GM18868 (cell line): ENCODE measurements at regions not wholly inside any gene's neighbourhood (a gene's known extent, or its start where the extent isn't known, plus 50 kb on each side); places are given as distances from the start of the nearest gene placed in this dataset.

Experiments used
- ATAC-seq: cut with Tn5 transposase; IDR thresholded peaks from one replicate; pipeline ENCODE4 v1.9.1; 2021; ENCODE audit warnings: mild to moderate bottlenecking, moderate library complexity; ENCODE audit not compliant: unreplicated experiment

GRCh38 chr4:180696460-180697092, 1546.6 kb upstream of the TENM3 start:
- ATAC-seq: no peak

DNA sequence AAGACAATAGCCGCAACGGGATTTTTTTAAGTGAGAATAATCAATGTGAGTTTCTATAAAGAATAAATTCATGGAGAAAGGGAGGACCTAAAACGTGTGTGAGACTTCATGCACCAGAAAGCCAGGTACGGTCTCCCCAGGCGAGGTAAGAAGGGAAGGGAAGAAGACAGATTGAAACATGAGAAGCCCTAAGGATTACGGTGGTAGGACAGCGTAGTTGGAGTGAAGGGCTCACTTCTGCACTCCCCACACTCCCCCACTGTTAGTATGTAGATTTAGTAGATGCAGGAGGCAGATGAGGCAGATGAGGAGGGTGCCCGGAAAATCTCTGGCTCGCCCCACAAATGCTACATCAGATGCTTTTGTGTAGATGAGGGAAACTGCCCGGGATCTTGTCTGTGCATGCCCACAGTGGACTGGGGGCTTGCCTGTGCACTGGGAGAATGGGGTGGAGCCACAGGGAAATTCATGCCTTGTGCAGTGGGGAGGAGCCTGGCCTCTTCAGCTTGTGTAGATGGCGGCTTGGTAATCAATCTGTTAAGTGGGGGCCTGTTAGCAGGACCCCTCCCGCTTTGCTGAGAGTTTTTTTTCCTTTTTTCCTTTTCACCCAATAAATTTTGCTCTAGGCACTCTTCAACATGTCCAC, 1544.5 kb upstream of the TENM3 start:
- no peak for ATAC-seq

DNA sequence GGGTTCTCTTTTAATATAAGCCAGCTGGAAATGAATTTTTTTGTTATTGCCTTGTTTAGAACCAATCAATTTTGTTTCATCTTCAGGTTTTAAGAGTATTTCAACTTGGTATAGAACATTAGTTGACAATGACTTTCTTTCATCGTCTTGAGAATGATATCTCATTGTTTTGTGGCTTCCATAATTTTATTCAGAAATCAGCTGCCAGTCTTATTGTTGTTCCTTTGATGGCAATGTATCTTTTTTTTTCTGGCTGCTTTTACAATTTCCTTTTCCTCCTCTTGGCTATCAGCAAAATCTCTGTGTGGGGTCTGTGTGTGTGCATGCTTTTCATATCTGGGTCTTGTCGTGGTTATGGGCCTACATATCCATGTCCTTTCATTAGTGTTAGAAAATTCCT, 1536.4 kb upstream of the TENM3 start:
- no peak for ATAC-seq

- no peak for ATAC-seq
Observed at GRCh38 chr4:180710628-180711337, 1532.4 kb upstream of the TENM3 start.

DNA sequence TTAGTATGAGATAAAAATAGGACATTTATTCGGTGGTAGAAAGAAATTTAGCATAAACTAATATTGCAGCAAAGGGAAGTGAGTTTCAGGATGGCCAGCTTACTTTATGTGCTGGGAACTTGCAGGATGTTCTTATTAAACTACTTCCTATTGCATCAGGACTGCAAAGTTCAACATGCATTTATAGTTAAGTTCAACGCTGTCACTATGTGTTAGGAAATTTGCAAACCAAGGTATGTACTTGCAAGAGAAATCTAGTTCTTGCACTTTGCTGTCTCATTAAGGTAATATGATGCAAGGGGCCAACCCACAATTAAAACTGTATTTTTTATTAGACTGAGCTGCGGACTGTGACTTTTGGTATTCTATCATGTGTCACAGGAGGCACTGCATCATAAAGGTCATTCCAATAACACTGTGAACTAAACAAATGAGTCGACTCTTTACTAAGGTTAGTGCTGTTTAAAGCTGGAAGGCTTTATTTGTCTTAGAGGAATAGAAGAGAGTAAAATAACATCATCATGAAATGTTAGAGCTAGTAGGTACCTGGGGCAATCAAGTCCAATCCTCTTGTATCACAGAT, 1525.7 kb upstream of the TENM3 start:
- no peak for ATAC-seq

DNA sequence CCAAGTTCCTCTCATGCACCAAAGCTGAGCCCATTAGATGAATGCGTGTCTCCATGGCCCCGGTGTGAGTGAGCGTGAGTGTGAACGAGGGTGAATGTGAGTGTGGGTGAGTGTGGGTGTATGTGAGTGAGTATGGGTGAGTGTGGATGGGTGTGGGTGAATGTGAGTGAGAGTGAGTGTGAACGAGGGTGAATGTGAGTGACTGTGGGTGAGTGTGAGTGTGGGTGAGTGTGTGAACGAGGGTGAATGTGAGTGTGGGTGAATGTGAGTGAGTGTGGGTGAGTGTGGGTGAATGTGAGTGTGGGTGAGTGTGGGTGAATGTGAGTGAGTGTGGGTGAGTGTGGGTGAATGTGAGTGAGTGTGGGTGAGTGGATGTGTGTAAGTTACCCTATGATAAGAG, 1521.8 kb upstream of the TENM3 start:
- no peak for ATAC-seq

DNA sequence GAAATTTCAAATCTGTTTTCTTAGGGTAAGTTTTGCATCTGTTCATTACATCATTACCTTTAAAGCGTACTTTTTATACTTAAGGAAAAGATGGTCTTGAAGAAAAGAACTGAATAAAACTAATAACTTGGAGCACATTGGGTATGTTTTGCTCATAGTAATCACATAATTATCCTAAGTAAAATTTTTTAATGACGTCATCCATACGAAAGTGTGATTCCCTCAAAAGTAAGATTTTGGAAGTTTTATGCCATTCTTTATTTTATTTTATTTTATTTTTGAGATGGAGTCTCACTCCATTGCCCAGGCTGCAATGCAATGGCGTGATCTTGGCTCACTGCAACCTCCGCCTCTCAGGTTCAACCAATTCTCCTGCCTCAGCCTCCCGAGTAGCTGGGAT, 1516.6 kb upstream of the TENM3 start:
- ATAC-seq: no peak

- no peak for ATAC-seq
Observed at GRCh38 chr4:180727478-180727877, 1515.7 kb upstream of the TENM3 start.

GRCh38 chr4:180734753-180735432, 1508.3 kb upstream of the TENM3 start:
- ATAC-seq: no peak

DNA sequence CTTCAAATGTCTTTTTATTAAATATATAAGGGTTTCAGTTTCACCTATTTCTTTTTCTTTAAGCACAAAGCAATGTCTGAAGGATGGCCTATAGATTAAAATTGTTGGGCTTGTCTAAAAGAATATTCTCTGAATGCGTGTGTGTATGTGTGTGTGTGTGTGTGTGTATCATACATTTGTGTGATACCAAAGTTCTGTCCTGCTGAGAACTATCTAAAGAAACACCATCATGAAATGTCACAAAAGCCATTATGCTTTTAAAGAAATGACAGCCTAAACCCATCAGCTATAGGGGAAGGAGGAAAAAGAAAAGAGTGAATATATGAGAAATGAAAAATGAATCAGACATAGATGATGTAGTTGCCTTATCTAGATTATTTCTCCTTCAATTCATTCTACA, 1501.5 kb upstream of the TENM3 start:
- no peak for ATAC-seq

DNA sequence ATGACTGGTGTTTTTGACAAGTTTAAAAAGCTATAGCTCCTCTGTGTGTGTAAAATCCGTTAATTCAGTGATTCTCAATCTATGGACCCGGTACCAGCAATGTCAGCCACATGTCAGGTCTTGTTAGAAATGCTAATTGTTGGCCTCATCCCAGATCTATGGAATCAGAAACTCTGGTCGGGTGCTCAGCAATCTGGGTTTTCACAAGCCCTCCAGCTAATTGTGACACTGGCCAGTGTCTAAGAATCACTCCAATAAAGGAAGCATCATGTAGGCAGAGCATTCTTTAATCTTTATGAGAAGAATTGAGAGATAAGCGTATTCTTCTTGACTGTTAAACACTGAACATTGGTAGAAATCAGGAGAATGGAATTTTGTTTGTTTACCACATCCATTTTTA, 1498.2 kb upstream of the TENM3 start:
- ATAC-seq: no peak

- ATAC-seq: no peak
Observed at GRCh38 chr4:180751009-180751408, 1492.2 kb upstream of the TENM3 start.

DNA sequence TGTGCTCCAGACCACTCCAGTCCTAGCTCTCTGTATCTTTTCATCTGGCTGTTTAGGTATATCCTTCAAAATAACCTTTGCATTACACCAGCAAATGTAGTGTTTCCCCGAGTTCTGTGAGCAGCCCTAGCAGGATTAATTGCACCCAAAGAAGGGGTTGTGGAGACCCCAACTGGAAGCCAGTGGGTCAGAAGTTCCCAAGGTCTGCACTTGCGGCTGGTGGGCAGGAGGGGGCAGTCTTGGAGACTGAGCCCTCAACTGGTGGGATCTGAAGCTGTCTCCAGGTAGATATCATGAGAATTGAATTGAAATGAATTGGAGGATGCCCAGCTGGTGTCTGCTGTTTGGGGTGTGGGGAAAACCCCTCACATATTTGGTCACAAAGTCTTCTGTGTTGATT, 1485.3 kb upstream of the TENM3 start:
- peak; percentile 68 for ATAC-seq

- no peak for ATAC-seq
Observed at GRCh38 chr4:180766045-180766444, 1477.2 kb upstream of the TENM3 start.

GRCh38 chr4:180766944-180767729, 1476.1 kb upstream of the TENM3 start:
- no peak for ATAC-seq

DNA sequence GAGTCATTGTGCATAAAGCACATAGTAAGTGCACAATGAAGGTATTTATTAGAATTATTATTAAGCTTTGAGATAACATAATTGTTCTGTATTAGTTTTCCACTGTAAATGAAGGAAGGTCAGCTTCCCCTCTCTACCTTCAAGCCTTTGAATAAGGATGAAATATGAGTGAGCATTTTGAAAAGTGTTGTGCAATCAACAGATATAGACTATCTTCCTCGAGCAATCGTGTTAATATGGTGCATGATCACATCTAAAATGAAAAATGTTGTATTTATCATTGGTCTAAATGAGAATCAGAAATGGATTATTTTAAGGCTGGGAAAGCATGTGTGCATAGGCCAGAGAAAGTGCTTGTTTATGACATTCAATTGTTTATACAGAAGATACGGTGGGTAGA, 1474.6 kb upstream of the TENM3 start:
- ATAC-seq: no peak

DNA sequence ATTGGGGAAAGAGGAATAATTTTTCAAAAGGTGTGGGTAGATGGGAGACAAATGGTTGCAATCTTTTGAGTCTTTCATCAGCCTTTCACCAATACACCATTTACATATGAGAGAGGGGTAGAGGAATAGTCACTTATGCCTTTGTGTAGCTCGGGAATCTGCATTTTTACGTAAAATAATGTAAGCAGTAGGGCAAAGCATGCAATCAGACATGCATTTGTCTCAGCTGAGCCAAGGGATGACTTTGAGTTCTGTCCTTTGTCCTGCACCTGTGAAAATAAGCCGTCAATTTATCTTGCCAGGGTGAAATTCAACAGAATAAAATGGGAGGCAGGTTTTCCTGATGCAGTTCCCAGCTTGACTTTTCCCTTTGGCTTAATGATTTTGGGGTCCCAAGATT, 1473.4 kb upstream of the TENM3 start:
- no peak for ATAC-seq

- ATAC-seq: no peak
Observed at GRCh38 chr4:180770265-180770664, 1472.9 kb upstream of the TENM3 start.

DNA sequence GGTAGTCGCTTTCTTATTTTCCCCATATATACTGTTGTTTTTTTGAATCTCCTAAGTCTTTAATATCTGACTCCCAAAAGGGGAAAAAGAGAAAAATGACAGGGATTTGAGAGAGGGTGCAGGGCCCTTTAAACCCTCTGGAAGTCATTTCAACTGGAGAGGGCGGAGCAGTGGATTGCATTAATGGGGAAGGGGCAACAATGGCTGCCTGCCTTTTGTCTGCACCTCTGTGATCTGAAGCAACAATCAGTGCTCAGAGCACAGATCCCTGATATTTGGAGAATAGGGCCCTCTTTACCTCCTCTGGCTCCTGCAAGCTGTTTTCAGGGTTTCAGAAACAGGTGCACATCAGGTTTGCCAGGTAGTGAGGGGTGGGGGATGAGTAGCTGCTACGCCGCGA, 1458.3 kb upstream of the TENM3 start:
- no peak for ATAC-seq

DNA sequence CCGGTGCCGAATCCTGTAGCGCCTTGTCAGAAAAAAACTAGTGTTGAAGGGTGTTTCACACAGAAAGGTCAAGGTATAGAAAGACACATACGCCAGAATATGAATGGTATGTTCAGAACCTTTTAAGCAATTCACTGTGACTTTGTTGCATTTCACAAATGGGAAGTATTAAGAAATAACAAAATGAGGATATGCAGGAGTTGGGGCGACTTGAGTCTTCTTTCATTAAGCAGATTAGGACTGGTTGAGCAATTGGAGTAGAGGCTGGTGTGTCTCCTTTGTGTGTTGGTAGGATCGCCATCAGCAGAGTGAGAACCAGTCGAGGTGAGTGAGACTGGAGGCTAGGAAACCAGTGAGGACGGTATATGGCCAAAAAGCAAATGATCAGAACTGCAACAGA, 1454.5 kb upstream of the TENM3 start:
- ATAC-seq: no peak

DNA sequence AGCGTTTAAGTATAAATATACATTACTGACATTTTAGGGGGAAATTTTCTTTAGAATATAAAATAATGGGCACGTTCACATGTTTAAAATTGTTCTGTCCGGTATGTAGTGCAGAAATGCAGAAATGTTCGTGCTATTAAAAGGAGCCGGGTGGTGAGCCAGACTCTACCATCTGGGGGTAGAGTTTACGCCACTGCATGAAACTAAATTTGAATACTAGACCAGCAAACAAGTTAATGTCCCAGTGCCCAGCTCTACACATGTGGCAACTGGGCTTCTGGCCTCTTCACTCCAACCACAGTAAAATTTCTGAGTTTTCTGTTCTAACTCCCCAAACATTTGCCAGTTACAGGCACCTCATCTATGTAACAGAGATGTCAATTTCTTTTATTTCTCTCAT, 1453.3 kb upstream of the TENM3 start:
- no peak for ATAC-seq
